ENCODE measurements at regions not wholly inside any gene's neighbourhood (a gene's known extent, or its start where the extent isn't known, plus 50 kb on each side); places are given as distances from the start of the nearest gene placed in this dataset.

GRCh38 chr18:48488388-48488850 is 50.4 kb upstream of the CTIF start:
- DNase-seq: peak; percentile 16

GRCh38 chr18:48486754-48487153 is 52.1 kb upstream of the CTIF start:
- no peak for DNase-seq

GRCh38 chr18:48485828-48486405 is 52.9 kb upstream of the CTIF start:
- DNase-seq: no peak

GRCh38 chr18:48481092-48481491 is 57.7 kb upstream of the CTIF start:
- DNase-seq: no peak

- no peak for DNase-seq
These were observed 59.3 kb upstream of the CTIF start for GRCh38 chr18:48479531-48479930.

- no peak for DNase-seq
These were observed 61.5 kb upstream of the CTIF start for GRCh38 chr18:48477348-48477747.

GRCh38 chr18:48476550-48476917 is 62.3 kb upstream of the CTIF start:
- no peak for DNase-seq

- DNase-seq: peak; percentile 81
These were observed 62.9 kb upstream of the CTIF start for GRCh38 chr18:48475635-48476549.

- DNase-seq: no peak
These were observed 64.6 kb upstream of the ZBTB7C start for GRCh38 chr18:48473816-48474215.

GRCh38 chr18:48472610-48473009 is 63.4 kb upstream of the ZBTB7C start:
- no peak for DNase-seq

- DNase-seq: no peak
These were observed 61.4 kb upstream of the ZBTB7C start for GRCh38 chr18:48470484-48471180.

GRCh38 chr18:48468151-48468550 is 59.0 kb upstream of the ZBTB7C start:
- no peak for DNase-seq

GRCh38 chr18:48467231-48467630 is 58.0 kb upstream of the ZBTB7C start:
- no peak for DNase-seq

- DNase-seq: no peak
These were observed 53.3 kb upstream of the ZBTB7C start for GRCh38 chr18:48462510-48462909.

GRCh38 chr18:48460929-48461583 is 51.9 kb upstream of the ZBTB7C start:
- no peak for DNase-seq

GRCh38 chr18:48459465-48459864 is 50.3 kb upstream of the ZBTB7C start:
- no peak for DNase-seq

GRCh38 chr18:48459016-48459415 is 49.8 kb upstream of the ZBTB7C start:
- no peak for DNase-seq

Data from hematopoietic multipotent progenitor cell treated with erythropoietin and hydrocortisone succinate and interleukin-3 and kit ligand, for 8 days (in vitro differentiated cells).